Lower leg skin (tissue), 3 donors: ENCODE measurements at regions not wholly inside any gene's neighbourhood (a gene's known extent, or its start where the extent isn't known, plus 50 kb on each side); places are given as distances from the start of the nearest gene placed in this dataset.

ENCODE experiments used
- CTCF ChIP-seq, 3 donors: fragments of 450-650 bp; IDR thresholded peaks; one replicate each; pipeline ENCODE4 v1.5.1; 2016; ENCODE audit warnings: antibody characterized with exemption in 3 of 3, mild to moderate bottlenecking in 3 of 3, moderate library complexity in 2 of 3
- POLR2A ChIP-seq, 2 donors: fragments of 450-650 bp; IDR thresholded peaks; one replicate each; pipeline ENCODE4 v1.6.1; 2016 to 2017; ENCODE audit warnings: antibody characterized with exemption in 2 of 2, mild to moderate bottlenecking in 1 of 2, moderate library complexity in 1 of 2

GRCh38 chr5:91888810-91889209 lies 505.7 kb upstream of the ARRDC3 start:
- TF ChIP-seq CTCF (IDR thresholded peaks at IDR 0.05) (no peak), POLR2A (IDR thresholded peaks at IDR 0.05) (no peak)
